Panc1 (cell line): ENCODE measurements at regions not wholly inside any gene's neighbourhood (a gene's known extent, or its start where the extent isn't known, plus 50 kb on each side); places are given as distances from the start of the nearest gene placed in this dataset.

Experiments used
- ATAC-seq: fragments of 200-7000 bp; cut with Tn5 transposase; 2 replicates; pipeline ENCODE4 v1.9.1; 2020; ENCODE audit warnings: mild to moderate bottlenecking, moderate library complexity
- BruUV-seq: library from RNA; stranded (reverse); fragments of 400-500 nt; replicated peaks from 2 replicates; lab custom pipeline; 2021; lab: Mats Ljungman, UMichigan
- CTCF ChIA-PET: fragments of 300-600 bp; sonication (Branson Sonifier 250); formaldehyde crosslinking; loops from one replicate; lab custom pipeline; 2022; ENCODE audit warnings: antibody characterized with exemption; lab: Charles Lee
- POLR2A ChIA-PET: fragments of 300-600 bp; sonication (Branson Sonifier 250); formaldehyde crosslinking; loops from one replicate; lab custom pipeline; 2022; ENCODE audit warnings: antibody characterized with exemption; lab: Charles Lee
- DNase-seq: peaks from one replicate; pipeline ENCODE4 v3.0.0-alpha.2; 2010; ENCODE audit warnings: low read depth, low spot score
- H3K27ac ChIP-seq: 2 replicates; pipeline ENCODE4 v1.5.1; 2011; ENCODE audit warnings: mild to moderate bottlenecking, low read length, inconsistent platforms
- H3K27me3 ChIP-seq: fragments of 200-500 bp; sonication (Bioruptor generic); 2 replicates; pipeline ENCODE4 v1.6.0; 2014; ENCODE audit warnings: low read length, inconsistent platforms; ENCODE audit not compliant: control insufficient read depth, insufficient read depth
- H3K36me3 ChIP-seq: fragments of 200-500 bp; sonication (Bioruptor generic); 2 replicates; pipeline ENCODE4 v1.5.1; 2014; ENCODE audit warnings: inconsistent platforms, mild to moderate bottlenecking, low read length, moderate library complexity; ENCODE audit not compliant: control insufficient read depth, insufficient read depth
- H3K4me1 ChIP-seq: 2 replicates; pipeline ENCODE4 v1.5.1; 2011; ENCODE audit warnings: inconsistent platforms, mild to moderate bottlenecking, low read length, moderate library complexity; ENCODE audit not compliant: control insufficient read depth, insufficient read depth
- H3K4me3 ChIP-seq, 2 experiments: 2 replicates each; pipeline ENCODE4 v1.5.1; 2011 to 2012; ENCODE audit warnings: low read depth in 2 of 2, low read length in 2 of 2, mild to moderate bottlenecking in 2 of 2, inconsistent platforms in 1 of 2, moderate library complexity in 1 of 2
- H3K9me3 ChIP-seq: fragments of 200-500 bp; sonication (Bioruptor generic); 2 replicates; pipeline ENCODE4 v1.5.1; 2014; ENCODE audit warnings: low read depth, mild to moderate bottlenecking, inconsistent platforms, low read length, moderate library complexity; ENCODE audit not compliant: control insufficient read depth, insufficient read depth
- CTCF ChIP-seq: fragments of 450-650 bp; IDR thresholded peaks from 2 replicates; pipeline ENCODE4 v1.5.1; 2017; ENCODE audit warnings: mild to moderate bottlenecking
- POLR2AphosphoS5 ChIP-seq: IDR thresholded peaks from 2 replicates; pipeline ENCODE4 v1.6.1; 2012; ENCODE audit warnings: mild to moderate bottlenecking, low read depth, low read length, moderate library complexity
- REST ChIP-seq, 2 experiments: IDR thresholded peaks; 2 replicates each; pipeline ENCODE4 v1.6.1; 2011 to 2012; ENCODE audit warnings: low read depth in 2 of 2, control low read depth in 1 of 2, low read length in 1 of 2, mild to moderate bottlenecking in 1 of 2, moderate library complexity in 1 of 2; ENCODE audit not compliant: insufficient read depth in 1 of 2
- SIN3A ChIP-seq: IDR thresholded peaks from 2 replicates; pipeline ENCODE4 v1.6.1; 2012; ENCODE audit warnings: low read depth, mild to moderate bottlenecking, low read length, moderate library complexity, borderline replicate concordance; ENCODE audit not compliant: insufficient read depth
- TCF7L2 ChIP-seq: IDR thresholded peaks from 2 replicates; pipeline ENCODE4 v1.6.1; 2011; ENCODE audit warnings: mild to moderate bottlenecking, low read depth, low read length, inconsistent platforms
- in situ Hi-C: cut with HindIII; loops from 2 replicates; pipeline ENCODE4 v1.10.0; 2016; ENCODE audit warnings: low sequenced_read_pairs, low pct_unique_long_range_greater_than_20kb
- intact Hi-C: fragments of 100-400 bp; cut with micrococcal nuclease; formaldehyde crosslinking; loops from one replicate; pipeline ENCODE4 v1.10.0; 2022; ENCODE audit not compliant: unreplicated experiment

- TF ChIP-seq REST (IDR thresholded peaks at IDR 0.05; ENCODE audit: insufficient read depth in 1 of 2, low read depth in 2 of 2, low read length in 1 of 2) (no peak), TCF7L2 (no peak), SIN3A (no peak), CTCF (no peak), POLR2AphosphoS5 (no peak)
- no peaks in the 10 kb centered on the region for H3K27me3 ChIP-seq
- H3K4me1 ChIP-seq: no peaks in the 10 kb centered on the region
- BruUV-seq: no TSS peak
- no peak for ATAC-seq
- no peak overlapping the region for H3K27ac ChIP-seq
- ChIA-PET CTCF (no interaction called here), POLR2A (no interaction called here)
- no peaks in the 10 kb centered on the region for H3K9me3 ChIP-seq
- in situ Hi-C loops (no loop called here), intact Hi-C loops (no loop called here)
- no peak overlapping the region for H3K4me3 ChIP-seq
- no peak for DNase-seq
- no peaks in the 10 kb centered on the region for H3K36me3 ChIP-seq
These were observed 799.1 kb upstream of the NECTIN3 start for GRCh38 chr3:110272525-110272924.

GRCh38 chr3:110291886-110292501, 779.6 kb upstream of the NECTIN3 start:
- TF ChIP-seq CTCF: no peak
- TF ChIP-seq POLR2AphosphoS5: no peak
- no peak for TF ChIP-seq TCF7L2
- no peak for TF ChIP-seq SIN3A
- TF ChIP-seq REST (IDR thresholded peaks at IDR 0.05; ENCODE audit: insufficient read depth in 1 of 2, low read depth in 2 of 2, low read length in 1 of 2): no peak
- POLR2A ChIA-PET: no interaction called here
- in situ Hi-C loops: no loop called here

More at GRCh38 chr3:110291886-110292501, 779.6 kb upstream of the NECTIN3 start:
- H3K36me3 ChIP-seq: no peaks in the 10 kb centered on the region
- no peak for ATAC-seq
- intact Hi-C loops: no loop called here
- H3K27me3 ChIP-seq: no peaks in the 10 kb centered on the region
- H3K4me3 ChIP-seq: no peak overlapping the region
- no peaks in the 10 kb centered on the region for H3K9me3 ChIP-seq
- no peak for DNase-seq
- no TSS peak for BruUV-seq
- H3K27ac ChIP-seq: no peak overlapping the region
- CTCF ChIA-PET: no interaction called here
- no peaks in the 10 kb centered on the region for H3K4me1 ChIP-seq
